Left colon (tissue), 2 donors: ENCODE measurements at regions not wholly inside any gene's neighbourhood (a gene's known extent, or its start where the extent isn't known, plus 50 kb on each side); places are given as distances from the start of the nearest gene placed in this dataset.

Source experiments
- ATAC-seq: fragments of 200-7000 bp; cut with Tn5 transposase; one replicate; pipeline ENCODE4 v1.9.1; 2020; ENCODE audit warnings: mild to moderate bottlenecking, moderate library complexity
- DNase-seq, 2 donors: peaks; one replicate each; pipeline ENCODE4 v3.0.0-alpha.2; 2020
- intact Hi-C, 2 donors: fragments of 100-400 bp; cut with DNase I in 1 of 2; cut with micrococcal nuclease in 1 of 2; formaldehyde crosslinking; loops; one replicate each; pipeline versions ENCODE4 v1.11.2 to v1.14.0; 2022; cut with DNase I, micrococcal nuclease
- donor health status: DM: no; HTN: no; CAD: no.
- donor health status: DM: yes; HTN: yes; CAD: no.

DNA sequence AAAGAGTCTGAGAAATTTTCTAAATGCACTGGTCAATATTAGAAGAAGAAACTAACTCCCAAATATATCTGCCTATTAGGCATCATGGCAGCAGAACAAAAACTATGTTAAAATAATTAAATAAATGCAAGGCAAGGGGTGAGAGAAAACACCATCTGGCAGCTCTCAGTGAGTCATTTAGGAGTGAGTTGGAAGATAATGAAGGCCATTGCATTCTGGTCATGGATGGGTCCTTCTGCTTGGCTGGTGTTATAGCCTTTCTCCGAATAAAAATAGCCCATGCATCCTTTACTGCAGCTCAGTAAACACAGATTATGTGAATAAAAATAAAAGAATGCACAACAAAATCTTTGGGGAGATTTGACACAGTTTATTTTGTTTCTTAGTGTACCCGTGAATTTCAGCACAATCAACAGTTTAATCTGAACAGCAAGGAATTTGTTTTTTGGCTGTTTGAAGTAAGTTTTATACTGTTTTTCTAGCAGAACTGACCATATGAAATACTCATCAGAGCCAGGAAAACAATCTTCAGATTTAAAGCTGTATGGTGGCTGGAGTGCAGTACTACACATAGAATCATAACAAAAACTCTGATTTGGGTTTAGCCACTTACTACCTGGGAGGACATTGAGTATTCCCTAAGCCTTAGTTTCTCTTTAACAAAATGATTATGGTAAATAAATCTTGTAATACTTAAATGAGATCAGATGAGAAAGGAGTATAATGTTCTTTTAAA is 225.1 kb upstream of the ITGA4 start:
- intact Hi-C loops, result no loop called here
- ATAC-seq (no peak), DNase-seq (no peak)

DNA sequence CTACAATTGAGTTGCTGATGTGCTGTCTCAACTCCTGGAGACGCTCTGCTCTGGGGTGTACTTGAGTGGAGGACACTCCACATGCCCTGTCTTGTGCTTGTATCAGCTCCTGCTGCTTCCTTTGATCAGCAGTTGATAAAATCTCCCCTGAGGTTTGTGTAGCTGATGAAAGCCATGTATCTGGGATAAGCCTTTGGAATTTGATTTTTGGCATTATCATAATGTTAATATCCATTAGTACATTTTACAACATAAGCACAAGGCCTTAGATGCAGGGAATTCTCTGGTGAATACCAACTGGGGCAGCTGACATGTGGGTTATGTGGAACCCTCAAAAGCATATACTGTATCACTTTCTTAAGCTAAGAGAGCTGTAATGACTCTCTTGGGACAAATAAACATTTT is 222.7 kb upstream of the ITGA4 start:
- no peak for DNase-seq
- ATAC-seq, result no peak
- intact Hi-C loops, result no loop called here

GRCh38 chr2:181235011-181235410 is 222.2 kb upstream of the ITGA4 start:
- ATAC-seq (no peak), DNase-seq (no peak)
- intact Hi-C loops, result no loop called here

DNA sequence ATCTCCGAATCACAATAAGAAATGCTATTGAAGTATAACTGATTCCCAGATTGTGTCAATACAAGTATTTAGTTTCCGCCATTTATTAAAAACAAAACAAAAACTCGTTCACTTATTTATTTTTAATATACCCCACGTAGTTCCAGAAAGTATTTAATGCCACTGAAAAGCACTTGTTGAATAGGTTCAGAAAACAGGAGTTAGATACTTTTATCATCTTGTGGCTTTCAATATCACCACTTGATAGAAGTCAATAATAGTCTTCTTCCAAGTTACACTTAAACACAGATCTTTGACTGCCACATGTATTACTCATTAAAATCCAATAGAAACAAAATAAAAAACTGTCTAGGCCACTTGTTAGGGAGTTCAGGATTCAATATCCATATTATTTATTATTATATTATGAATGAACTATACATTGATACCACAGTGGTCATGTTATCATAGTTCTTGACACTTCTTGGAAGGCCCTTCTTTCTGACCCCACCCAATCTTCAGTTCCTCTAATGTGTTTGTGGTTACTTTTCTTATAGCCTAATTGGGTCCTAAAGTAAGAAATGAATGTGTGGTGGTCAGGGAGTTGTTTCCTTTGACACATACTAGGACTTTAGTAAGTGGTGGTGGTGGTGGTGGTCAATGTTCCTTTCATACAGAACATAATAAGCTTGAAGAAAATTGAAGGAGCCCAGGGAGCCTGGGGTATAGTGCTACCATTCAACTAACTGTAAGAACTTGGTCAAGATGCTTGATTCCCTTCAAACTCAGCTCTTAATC is 221.3 kb upstream of the ITGA4 start:
- no peak for ATAC-seq
- intact Hi-C loops, result no loop called here
- DNase-seq, result no peak

DNA sequence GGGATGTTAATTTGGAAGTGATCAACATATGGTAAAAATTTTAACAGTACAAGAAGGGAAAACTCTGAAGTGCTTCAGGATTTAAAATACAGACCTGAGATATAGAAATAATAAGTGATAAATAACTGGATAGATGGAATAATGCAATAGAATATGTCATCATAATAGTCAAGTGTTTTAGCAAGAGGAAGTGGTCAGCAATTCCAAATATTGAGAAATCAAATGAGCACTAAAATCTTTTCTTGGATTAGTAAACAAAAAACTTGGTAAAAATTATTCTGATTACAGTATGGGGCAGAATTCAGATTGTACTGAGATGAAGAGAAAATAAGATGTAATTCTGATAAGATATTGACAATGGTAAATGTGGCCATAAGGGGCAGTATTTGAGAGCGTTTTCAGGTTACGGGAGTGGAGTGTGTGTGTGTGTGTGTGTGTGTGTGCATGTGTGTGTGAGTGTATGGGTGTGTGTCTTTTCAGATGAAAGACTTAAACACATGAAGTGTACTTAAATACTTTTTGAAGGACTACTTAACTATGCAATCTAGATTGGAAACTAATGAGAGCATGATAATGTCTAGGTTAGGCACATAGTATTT is 217.9 kb upstream of the ITGA4 start:
- ATAC-seq, result no peak
- intact Hi-C loops, result no loop called here

GRCh38 chr2:181240844-181241243 is 216.3 kb upstream of the ITGA4 start:
- DNase-seq (no peak), ATAC-seq (no peak)
- intact Hi-C loops, result no loop called here

More for the DNA sequence above, 217.9 kb upstream of the ITGA4 start:
- no peak for DNase-seq

- no peak for ATAC-seq
- intact Hi-C loops, result no loop called here
- no peak for DNase-seq
Measured at GRCh38 chr2:181241366-181241765, 215.8 kb upstream of the ITGA4 start.

GRCh38 chr2:181241797-181242196 is 215.4 kb upstream of the ITGA4 start:
- no peak for DNase-seq
- no peak for ATAC-seq
- intact Hi-C loops, result no loop called here

GRCh38 chr2:181242262-181242661 is 214.9 kb upstream of the ITGA4 start:
- intact Hi-C loops, result no loop called here
- no peak for DNase-seq
- no peak for ATAC-seq

GRCh38 chr2:181243319-181243718 is 213.9 kb upstream of the ITGA4 start:
- ATAC-seq, result no peak
- intact Hi-C loops, result no loop called here
- DNase-seq, result no peak

DNA sequence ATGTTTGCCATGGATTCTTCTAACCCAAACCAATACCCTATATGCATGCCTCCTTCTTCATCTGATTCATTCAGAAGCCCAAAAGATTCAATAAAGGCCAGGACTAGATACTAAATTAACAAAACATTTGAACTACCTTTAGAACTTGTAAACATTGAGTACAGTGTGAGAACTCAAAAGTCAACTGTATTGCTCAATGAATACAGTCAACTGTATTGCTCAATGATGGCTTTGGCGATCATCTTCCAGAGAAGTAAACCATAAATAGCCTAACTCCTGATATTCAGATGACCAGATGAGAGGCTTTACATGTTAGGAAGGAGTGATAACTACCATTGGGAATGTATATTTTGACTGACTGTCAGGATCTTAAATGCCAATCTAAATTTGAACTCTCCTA is 206.5 kb upstream of the ITGA4 start:
- ATAC-seq, result no peak

GRCh38 chr2:181252262-181253148 is 204.7 kb upstream of the ITGA4 start:
- intact Hi-C loops, result no loop called here
- no peak for DNase-seq
- ATAC-seq, result no peak

More for the DNA sequence above, 206.5 kb upstream of the ITGA4 start:
- intact Hi-C loops, result no loop called here
- DNase-seq, result no peak

DNA sequence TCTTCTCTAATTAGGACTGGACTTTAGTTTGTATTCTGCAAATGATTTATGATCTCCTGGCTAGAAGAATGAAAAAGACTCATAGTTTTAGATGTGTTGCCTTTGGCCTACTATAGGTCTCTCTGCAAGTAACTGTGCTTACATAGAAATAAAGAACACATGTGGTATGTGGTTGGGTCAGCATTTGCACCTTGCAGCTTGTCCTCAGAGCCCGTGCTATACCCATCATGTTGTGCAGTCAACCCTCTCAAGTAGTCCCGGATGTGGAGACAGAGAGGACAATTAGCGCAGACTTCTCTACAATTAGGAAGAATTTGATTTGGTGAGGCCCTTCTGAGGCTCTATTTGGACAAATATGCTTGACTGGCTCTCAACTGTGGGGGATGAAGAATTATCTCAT is 203.7 kb upstream of the ITGA4 start:
- DNase-seq, result no peak
- ATAC-seq, result no peak

DNA sequence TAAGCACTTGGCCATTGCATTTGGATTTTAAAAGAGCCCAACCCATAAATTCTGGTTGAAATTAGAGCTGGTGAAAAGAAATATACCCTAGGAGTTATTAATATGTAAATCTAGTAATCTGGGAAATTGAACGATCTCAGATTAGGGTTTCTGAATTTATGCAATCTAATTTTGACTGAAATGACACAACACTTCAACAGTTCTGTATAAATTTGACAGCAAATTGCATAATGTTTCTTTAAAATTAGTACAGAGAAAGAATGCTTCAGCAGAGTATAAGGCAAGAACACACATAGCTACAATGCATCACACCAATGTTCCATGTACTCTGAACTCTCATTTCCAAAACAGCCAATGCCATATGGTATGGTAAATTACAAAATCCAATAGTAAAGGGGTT is 201.5 kb upstream of the ITGA4 start:
- intact Hi-C loops, result no loop called here
- DNase-seq, result no peak
- ATAC-seq, result no peak

More for the DNA sequence above, 203.7 kb upstream of the ITGA4 start:
- intact Hi-C loops, result no loop called here

GRCh38 chr2:181258720-181259119 is 198.5 kb upstream of the ITGA4 start:
- intact Hi-C loops, result no loop called here
- no peak for ATAC-seq
- no peak for DNase-seq

- DNase-seq, result no peak
- intact Hi-C loops, result no loop called here
- ATAC-seq, result no peak
Measured at GRCh38 chr2:181262782-181263181, 194.4 kb upstream of the ITGA4 start.

GRCh38 chr2:181264001-181264400 is 193.2 kb upstream of the ITGA4 start:
- DNase-seq (no peak), ATAC-seq (no peak)
- intact Hi-C loops, result no loop called here

- DNase-seq, result no peak
- ATAC-seq, result no peak
- intact Hi-C loops, result no loop called here
Measured at GRCh38 chr2:181264441-181264840, 192.7 kb upstream of the ITGA4 start.

GRCh38 chr2:181266614-181267013 is 190.6 kb upstream of the ITGA4 start:
- ATAC-seq (no peak), DNase-seq (no peak)
- intact Hi-C loops, result no loop called here
